ENCODE measurements at regions not wholly inside any gene's neighbourhood (a gene's known extent, or its start where the extent isn't known, plus 50 kb on each side); places are given as distances from the start of the nearest gene placed in this dataset.

- intact Hi-C loops (cut with micrococcal nuclease), result no loop called here
- no peak for ATAC-seq
- ChIA-PET RAD21 (ENCODE audit: low non-redundant PET in 1 of 2, low total read pairs in 2 of 2, uncharacterized antibody in 2 of 2, unreplicated experiment in 2 of 2) (no interaction called here), POLR2A (no interaction called here), CTCF (no interaction called here)
- H3K9me3 ChIP-seq (ENCODE audit: control insufficient read depth in 1 of 2, insufficient read depth in 1 of 2, low read depth in 1 of 2, low read length in 2 of 2), result 0 out of 4 replicates have a peak, but pooled peaks cover 0 to 4% of the 10 kb centered on the region in 2 experiments
- H3K4me2 ChIP-seq (ENCODE audit: low read length), result no peak overlapping the region
- H4K20me1 ChIP-seq (ENCODE audit: insufficient read depth), result no peaks in the 10 kb centered on the region
- H3K36me3 ChIP-seq (ENCODE audit: control insufficient read depth in 1 of 2, insufficient read depth in 2 of 2, low read length in 2 of 2), result no peaks in the 10 kb centered on the region
- no peaks in the 10 kb centered on the region for H3K9me2 ChIP-seq (ENCODE audit: insufficient read depth)
- no peak overlapping the region for H3K4me3 ChIP-seq (replicated peaks in 1 of 2; ENCODE audit: low read depth in 1 of 2, low read length in 2 of 2)
- no TSS peak for BruUV-seq (replicated peaks)
- H3K9ac ChIP-seq (ENCODE audit: low read length), result no peak overlapping the region
- TF ChIP-seq ZBTB33 (IDR thresholded peaks at IDR 0.05; ENCODE audit: extremely low read depth, insufficient replicate concordance, low read length), result no peak
- TF ChIP-seq ATF3 (IDR thresholded peaks at IDR 0.05), result no peak
- no peak for TF ChIP-seq RAD21 (IDR thresholded peaks at IDR 0.05; ENCODE audit: low read depth)
- no peak for TF ChIP-seq POLR2A (IDR thresholded peaks at IDR 0.05; ENCODE audit: borderline replicate concordance, extremely low read depth, insufficient read depth, insufficient read length)
- TF ChIP-seq SP1 (IDR thresholded peaks at IDR 0.05; ENCODE audit: low read depth), result no peak
- TF ChIP-seq ELF1 (IDR thresholded peaks at IDR 0.05; ENCODE audit: borderline replicate concordance, low read depth), result no peak
- no peaks in the 10 kb centered on the region for H3K79me2 ChIP-seq (ENCODE audit: insufficient read depth, low read length)
- no peaks in the 10 kb centered on the region for H3K4me1 ChIP-seq (ENCODE audit: control insufficient read depth in 1 of 2, insufficient read depth in 2 of 2, low read length in 2 of 2)
- no peak overlapping the region for H2AFZ ChIP-seq (ENCODE audit: low read depth, low read length, poor library complexity, severe bottlenecking)
- peaks cover 34% of the 10 kb centered on the region for H3K27me3 ChIP-seq (ENCODE audit: insufficient read depth, low read length)
- H3K27ac ChIP-seq (ENCODE audit: low read depth, low read length), result no peak overlapping the region
- no peak for DNase-seq (ENCODE audit: low read depth, low spot score)
Measured at GRCh38 chr5:37983463-37983862, 143.6 kb upstream of the GDNF start.

GRCh38 chr5:37979559-37979958 is 139.7 kb upstream of the GDNF start:
- peaks cover 5% of the 10 kb centered on the region for H3K27me3 ChIP-seq (ENCODE audit: insufficient read depth, low read length)
- no peak overlapping the region for H3K4me3 ChIP-seq (replicated peaks in 1 of 2; ENCODE audit: low read depth in 1 of 2, low read length in 2 of 2)
- no peaks in the 10 kb centered on the region for H3K9me2 ChIP-seq (ENCODE audit: insufficient read depth)
- DNase-seq (ENCODE audit: low read depth, low spot score) (no peak), ATAC-seq (no peak)
- ChIA-PET RAD21 (ENCODE audit: low non-redundant PET in 1 of 2, low total read pairs in 2 of 2, uncharacterized antibody in 2 of 2, unreplicated experiment in 2 of 2) (no interaction called here), POLR2A (no interaction called here), CTCF (no interaction called here)
- no peak overlapping the region for H3K9ac ChIP-seq (ENCODE audit: low read length)
- no peak overlapping the region for H3K4me2 ChIP-seq (ENCODE audit: low read length)
- no peak overlapping the region for H2AFZ ChIP-seq (ENCODE audit: low read depth, low read length, poor library complexity, severe bottlenecking)
- H4K20me1 ChIP-seq (ENCODE audit: insufficient read depth), result no peaks in the 10 kb centered on the region
- 0 out of 4 replicates have a peak, but pooled peaks cover 0 to 4% of the 10 kb centered on the region in 2 experiments for H3K9me3 ChIP-seq (ENCODE audit: control insufficient read depth in 1 of 2, insufficient read depth in 1 of 2, low read depth in 1 of 2, low read length in 2 of 2)
- H3K79me2 ChIP-seq (ENCODE audit: insufficient read depth, low read length), result no peaks in the 10 kb centered on the region
- BruUV-seq (replicated peaks), result no TSS peak
- no peaks in the 10 kb centered on the region for H3K36me3 ChIP-seq (ENCODE audit: control insufficient read depth in 1 of 2, insufficient read depth in 2 of 2, low read length in 2 of 2)
- no peaks in the 10 kb centered on the region for H3K4me1 ChIP-seq (ENCODE audit: control insufficient read depth in 1 of 2, insufficient read depth in 2 of 2, low read length in 2 of 2)
- intact Hi-C loops (cut with micrococcal nuclease), result no loop called here
- H3K27ac ChIP-seq (ENCODE audit: low read depth, low read length), result no peak overlapping the region
- no peak for TF ChIP-seq POLR2AphosphoS5 (IDR thresholded peaks at IDR 0.05; ENCODE audit: low read depth, low read length)
- TF ChIP-seq ZFX (IDR thresholded peaks at IDR 0.05), result no peak
- no peak for TF ChIP-seq YY1 (IDR thresholded peaks at IDR 0.05; ENCODE audit: extremely low read depth, insufficient replicate concordance, low read depth, low read length)
- no peak for TF ChIP-seq SP1 (IDR thresholded peaks at IDR 0.05; ENCODE audit: low read depth)
- TF ChIP-seq ZBTB33 (IDR thresholded peaks at IDR 0.05; ENCODE audit: extremely low read depth, insufficient replicate concordance, low read length), result no peak
- no peak for TF ChIP-seq SIN3A (IDR thresholded peaks at IDR 0.05; ENCODE audit: low read depth)
- TF ChIP-seq EGR1 (IDR thresholded peaks at IDR 0.05; ENCODE audit: low read depth), result no peak
- TF ChIP-seq CEBPB (IDR thresholded peaks at IDR 0.05; ENCODE audit: low read depth), result no peak
- no peak for TF ChIP-seq POLR2A (IDR thresholded peaks at IDR 0.05; ENCODE audit: borderline replicate concordance, extremely low read depth, insufficient read depth, insufficient read length)
- no peak for TF ChIP-seq EZH2phosphoT487 (IDR thresholded peaks at IDR 0.05; ENCODE audit: borderline replicate concordance)
- TF ChIP-seq CTCF (IDR thresholded peaks at IDR 0.05 in 2 of 3, conservative IDR thresholded peaks at IDR 0.05 in 1 of 3; ENCODE audit: borderline replicate concordance in 1 of 3, insufficient read depth in 1 of 3, low read depth in 2 of 3, low read length in 2 of 3), result no peak
- TF ChIP-seq FOSL1 (IDR thresholded peaks at IDR 0.05; ENCODE audit: low read depth), result no peak
